Activated T-cell treated with anti-CD3 and anti-CD28 coated beads for 1 hour (primary cell): ENCODE measurements at regions not wholly inside any gene's neighbourhood (a gene's known extent, or its start where the extent isn't known, plus 50 kb on each side); places are given as distances from the start of the nearest gene placed in this dataset.
"Not testable (repeated sequence)": the region's sequence is repeated elsewhere in the genome, so short reads cannot be mapped to it uniquely, and the experiment has no call there.

Source experiments
- DNase-seq: peaks from one replicate; pipeline ENCODE4 v3.0.0-alpha.2; 2020; ENCODE audit warnings: low read depth

GRCh38 chr1:229011022-229011421, 259.9 kb upstream of the RAB4A start:
- DNase-seq, result no peak

GRCh38 chr1:229012823-229013222, 258.1 kb upstream of the RAB4A start:
- DNase-seq, result no peak

- no peak for DNase-seq
Measured at GRCh38 chr1:229013981-229014380, 256.9 kb upstream of the RAB4A start.

- DNase-seq, result no peak
Measured at GRCh38 chr1:229015806-229016205, 255.1 kb upstream of the RAB4A start.

- no peak for DNase-seq
Measured at GRCh38 chr1:229017091-229017490, 253.8 kb upstream of the RAB4A start.

GRCh38 chr1:229018674-229019295, 252.1 kb upstream of the RAB4A start:
- DNase-seq, result no peak

GRCh38 chr1:229019663-229020271, 251.1 kb upstream of the RAB4A start:
- no peak for DNase-seq

GRCh38 chr1:229021034-229021433, 249.9 kb upstream of the RAB4A start:
- not testable (repeated sequence) for DNase-seq

GRCh38 chr1:229022595-229023333, 248.1 kb upstream of the RAB4A start:
- DNase-seq, result no peak

- no peak for DNase-seq
Measured at GRCh38 chr1:229023651-229024300, 247.1 kb upstream of the RAB4A start.

GRCh38 chr1:229024528-229025130, 246.3 kb upstream of the RAB4A start:
- DNase-seq, result no peak

- DNase-seq, result no peak
Measured at GRCh38 chr1:229025576-229025975, 245.3 kb upstream of the RAB4A start.

GRCh38 chr1:229027158-229027557, 243.8 kb upstream of the RAB4A start:
- no peak for DNase-seq

- DNase-seq, result no peak
Measured at GRCh38 chr1:229027622-229028182, 243.2 kb upstream of the RAB4A start.

- no peak for DNase-seq
Measured at GRCh38 chr1:229028544-229028943, 242.4 kb upstream of the RAB4A start.

- DNase-seq, result no peak
Measured at GRCh38 chr1:229028987-229029878, 241.7 kb upstream of the RAB4A start.

GRCh38 chr1:229029879-229030235, 241.1 kb upstream of the RAB4A start:
- no peak for DNase-seq

GRCh38 chr1:229030630-229031029, 240.3 kb upstream of the RAB4A start:
- no peak for DNase-seq

- no peak for DNase-seq
Measured at GRCh38 chr1:229031061-229031460, 239.8 kb upstream of the RAB4A start.

GRCh38 chr1:229031481-229032341, 239.2 kb upstream of the RAB4A start:
- no peak for DNase-seq
